ENCODE measurements at regions not wholly inside any gene's neighbourhood (a gene's known extent, or its start where the extent isn't known, plus 50 kb on each side); places are given as distances from the start of the nearest gene placed in this dataset.

- TF ChIP-seq CTCF (conservative IDR thresholded peaks at IDR 0.05 in 1 of 2, IDR thresholded peaks at IDR 0.05 in 1 of 2; ENCODE audit: low read depth in 1 of 2, low read length in 2 of 2) (no peak), EZH2 (IDR thresholded peaks at IDR 0.05; ENCODE audit: low read length, missing control alignments) (no peak)
Observed at GRCh38 chr16:55057866-55058265, 127.2 kb downstream of the IRX5 start.

Data from fibroblast of lung (primary cell).